Neutrophil (primary cell): ENCODE measurements at regions not wholly inside any gene's neighbourhood (a gene's known extent, or its start where the extent isn't known, plus 50 kb on each side); places are given as distances from the start of the nearest gene placed in this dataset.

ENCODE experiments used
- H3K27ac ChIP-seq: fragments of 200-600 bp; sonication (generic); 2 replicates; pipeline ENCODE4 v1.5.1; 2016; ENCODE audit warnings: mild to moderate bottlenecking, moderate library complexity
- H3K27me3 ChIP-seq: fragments of 200-600 bp; sonication (generic); 2 replicates; pipeline ENCODE4 v1.6.0; 2016; ENCODE audit warnings: mild to moderate bottlenecking
- H3K36me3 ChIP-seq: fragments of 200-600 bp; sonication (generic); 2 replicates; pipeline ENCODE4 v1.5.1; 2017
- H3K4me1 ChIP-seq, 2 experiments: fragments of 200-600 bp in 1 of 2; sonication (generic) in 1 of 2; 1 replicate in 1 of 2; 2 replicates in 1 of 2; pipeline versions ENCODE4 v1.5.1 to v1.6.1; 2013 to 2016; ENCODE audit warnings: low read depth in 1 of 2, low read length in 1 of 2, mild to moderate bottlenecking in 1 of 2, moderate library complexity in 1 of 2; ENCODE audit not compliant: control insufficient read depth in 1 of 2, insufficient read depth in 1 of 2
- H3K4me3 ChIP-seq, 2 experiments: fragments of 200-600 bp in 1 of 2; sonication (generic) in 1 of 2; 1 replicate in 1 of 2; 2 replicates in 1 of 2; pipeline ENCODE4 v1.5.1; 2013 to 2016; ENCODE audit warnings: low read depth in 1 of 2, low read length in 1 of 2, mild to moderate bottlenecking in 1 of 2, moderate library complexity in 1 of 2
- H3K9me3 ChIP-seq: fragments of 200-600 bp; sonication (generic); 2 replicates; pipeline ENCODE4 v1.5.1; 2016
- CTCF ChIP-seq: fragments of 200-600 bp; sonication (generic); IDR thresholded peaks from 2 replicates; pipeline ENCODE4 v1.5.1; 2016; ENCODE audit warnings: antibody characterized with exemption

GRCh38 chr14:97920201-97920600 lies 1123.0 kb downstream of the VRK1 start:
- Histone ChIP-seq H3K4me3 (no peak overlapping the region), H3K4me1 (no peaks in the 10 kb centered on the region), H3K36me3 (no peaks in the 10 kb centered on the region), H3K27me3 (no peaks in the 10 kb centered on the region), H3K27ac (no peak overlapping the region), H3K9me3 (no peaks in the 10 kb centered on the region)
- TF ChIP-seq CTCF: no peak

- no peaks in the 10 kb centered on the region for H3K9me3 ChIP-seq
- H3K36me3 ChIP-seq: no peaks in the 10 kb centered on the region
- H3K27ac ChIP-seq: no peak overlapping the region
- no peak for TF ChIP-seq CTCF
- no peaks in the 10 kb centered on the region for H3K27me3 ChIP-seq
- H3K4me1 ChIP-seq: no peaks in the 10 kb centered on the region
- no peak overlapping the region for H3K4me3 ChIP-seq
Observed at GRCh38 chr14:97921296-97921695, 1124.1 kb downstream of the VRK1 start.

- H3K36me3 ChIP-seq: no peaks in the 10 kb centered on the region
- TF ChIP-seq CTCF: no peak
- H3K4me1 ChIP-seq: no peaks in the 10 kb centered on the region
- H3K27ac ChIP-seq: no peak overlapping the region
- no peak overlapping the region for H3K4me3 ChIP-seq
- H3K27me3 ChIP-seq: no peaks in the 10 kb centered on the region
- no peaks in the 10 kb centered on the region for H3K9me3 ChIP-seq
Observed at GRCh38 chr14:97924922-97925613, 1127.9 kb downstream of the VRK1 start.

GRCh38 chr14:97930166-97930565 lies 1133.0 kb downstream of the VRK1 start:
- TF ChIP-seq CTCF: no peak
- H3K36me3 ChIP-seq: no peaks in the 10 kb centered on the region
- H3K27ac ChIP-seq: no peak overlapping the region

GRCh38 chr14:97931273-97931672 lies 1134.1 kb downstream of the VRK1 start:
- H3K4me3 ChIP-seq: no peak overlapping the region
- no peaks in the 10 kb centered on the region for H3K4me1 ChIP-seq
- TF ChIP-seq CTCF: no peak
- no peaks in the 10 kb centered on the region for H3K36me3 ChIP-seq
- H3K27me3 ChIP-seq: no peaks in the 10 kb centered on the region
- no peak overlapping the region for H3K27ac ChIP-seq
- H3K9me3 ChIP-seq: no peaks in the 10 kb centered on the region

More at GRCh38 chr14:97930166-97930565, 1133.0 kb downstream of the VRK1 start:
- Histone ChIP-seq H3K9me3 (no peaks in the 10 kb centered on the region), H3K4me1 (no peaks in the 10 kb centered on the region), H3K4me3 (no peak overlapping the region), H3K27me3 (no peaks in the 10 kb centered on the region)
